Thyroid gland (tissue), 4 donors: ENCODE measurements at regions not wholly inside any gene's neighbourhood (a gene's known extent, or its start where the extent isn't known, plus 50 kb on each side); places are given as distances from the start of the nearest gene placed in this dataset.

Source experiments
- DNase-seq, 2 donors: peaks; one replicate each; pipeline ENCODE4 v3.0.0-alpha.2; 2019
- H3K27ac ChIP-seq, 3 donors: fragments of 200-600 bp; sonication (generic); 1 replicate in 2 of 3; 2 replicates in 1 of 3; pipeline ENCODE4 v1.5.1; 2016 to 2019; ENCODE audit warnings: mild to moderate bottlenecking in 1 of 3, moderate library complexity in 1 of 3
- H3K27me3 ChIP-seq: fragments of 200-600 bp; sonication (generic); one replicate; pipeline ENCODE4 v1.5.1; 2019
- H3K36me3 ChIP-seq, 2 donors: fragments of 200-600 bp; sonication (generic); one replicate each; pipeline ENCODE4 v1.5.1; 2016 to 2019
- H3K4me1 ChIP-seq, 2 donors: fragments of 200-600 bp; sonication (generic); one replicate each; pipeline ENCODE4 v1.5.1; 2017 to 2019
- H3K4me3 ChIP-seq, 3 donors: fragments of 200-600 bp; sonication (generic); replicated peaks in 1 of 3; 1 replicate in 2 of 3; 2 replicates in 1 of 3; pipeline ENCODE4 v1.5.1; 2016; ENCODE audit warnings: mild to moderate bottlenecking in 1 of 3
- H3K9me3 ChIP-seq: fragments of 200-600 bp; sonication (generic); one replicate; pipeline ENCODE4 v1.5.1; 2017
- POLR2A ChIP-seq, 2 donors: fragments of 450-650 bp; IDR thresholded peaks; one replicate each; pipeline ENCODE4 v1.6.1; 2017; ENCODE audit warnings: antibody characterized with exemption in 2 of 2, mild to moderate bottlenecking in 2 of 2, moderate library complexity in 1 of 2
- WGBS, 2 donors: methylation state at CpG; one replicate each; pipeline ENCODE4 v1.1.5; 2017; 5-methylcytosine and 5-hydroxymethylcytosine counted together
- intact Hi-C: fragments of 100-400 bp; cut with DNase I; formaldehyde crosslinking; loops from one replicate; pipeline ENCODE4 v1.15.1; 2023
- TF ChIP-seq, protein P1 (sequence below), 6 experiments: fragments of 200-600 bp in 3 of 6; fragments of 450-650 bp in 3 of 6; sonication (generic) in 3 of 6; IDR thresholded peaks; one replicate each; pipeline ENCODE4 v1.5.1; 2016 to 2019; ENCODE audit warnings: antibody characterized with exemption in 6 of 6, mild to moderate bottlenecking in 2 of 6, inconsistent platforms in 1 of 6, moderate library complexity in 1 of 6

GRCh38 chr1:186611156-186611555, 69.1 kb downstream of the PTGS2 start:
- no peaks in the 10 kb centered on the region for H3K4me1 ChIP-seq
- no peak for TF ChIP-seq POLR2A (IDR thresholded peaks at IDR 0.05)
- TF ChIP-seq, protein P1, sequence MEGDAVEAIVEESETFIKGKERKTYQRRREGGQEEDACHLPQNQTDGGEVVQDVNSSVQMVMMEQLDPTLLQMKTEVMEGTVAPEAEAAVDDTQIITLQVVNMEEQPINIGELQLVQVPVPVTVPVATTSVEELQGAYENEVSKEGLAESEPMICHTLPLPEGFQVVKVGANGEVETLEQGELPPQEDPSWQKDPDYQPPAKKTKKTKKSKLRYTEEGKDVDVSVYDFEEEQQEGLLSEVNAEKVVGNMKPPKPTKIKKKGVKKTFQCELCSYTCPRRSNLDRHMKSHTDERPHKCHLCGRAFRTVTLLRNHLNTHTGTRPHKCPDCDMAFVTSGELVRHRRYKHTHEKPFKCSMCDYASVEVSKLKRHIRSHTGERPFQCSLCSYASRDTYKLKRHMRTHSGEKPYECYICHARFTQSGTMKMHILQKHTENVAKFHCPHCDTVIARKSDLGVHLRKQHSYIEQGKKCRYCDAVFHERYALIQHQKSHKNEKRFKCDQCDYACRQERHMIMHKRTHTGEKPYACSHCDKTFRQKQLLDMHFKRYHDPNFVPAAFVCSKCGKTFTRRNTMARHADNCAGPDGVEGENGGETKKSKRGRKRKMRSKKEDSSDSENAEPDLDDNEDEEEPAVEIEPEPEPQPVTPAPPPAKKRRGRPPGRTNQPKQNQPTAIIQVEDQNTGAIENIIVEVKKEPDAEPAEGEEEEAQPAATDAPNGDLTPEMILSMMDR (IDR thresholded peaks at IDR 0.05) = no peak
- no peaks in the 10 kb centered on the region for H3K9me3 ChIP-seq
- H3K27ac ChIP-seq = no peak overlapping the region
- intact Hi-C loops = no loop called here
- H3K27me3 ChIP-seq = no peaks in the 10 kb centered on the region
- H3K36me3 ChIP-seq = no peaks in the 10 kb centered on the region
- DNase-seq = no peak
- no peak overlapping the region for H3K4me3 ChIP-seq
- WGBS, 2 donors = 96 to 99% methylated on average over 3 of the region's 3 CpGs

GRCh38 chr1:186609183-186609582, 71.0 kb downstream of the PTGS2 start:
- no peaks in the 10 kb centered on the region for H3K4me1 ChIP-seq
- no peak overlapping the region for H3K27ac ChIP-seq
- H3K27me3 ChIP-seq = no peaks in the 10 kb centered on the region
- no peaks in the 10 kb centered on the region for H3K9me3 ChIP-seq
- DNase-seq = no peak
- TF ChIP-seq, protein P1 (IDR thresholded peaks at IDR 0.05) = no peak
- intact Hi-C loops = loop anchor here (10.0 kb wide), 1 partner anchor 376 kb away; no protein-coding TSS in a partner anchor
- H3K36me3 ChIP-seq = no peaks in the 10 kb centered on the region
- no peak overlapping the region for H3K4me3 ChIP-seq

DNA sequence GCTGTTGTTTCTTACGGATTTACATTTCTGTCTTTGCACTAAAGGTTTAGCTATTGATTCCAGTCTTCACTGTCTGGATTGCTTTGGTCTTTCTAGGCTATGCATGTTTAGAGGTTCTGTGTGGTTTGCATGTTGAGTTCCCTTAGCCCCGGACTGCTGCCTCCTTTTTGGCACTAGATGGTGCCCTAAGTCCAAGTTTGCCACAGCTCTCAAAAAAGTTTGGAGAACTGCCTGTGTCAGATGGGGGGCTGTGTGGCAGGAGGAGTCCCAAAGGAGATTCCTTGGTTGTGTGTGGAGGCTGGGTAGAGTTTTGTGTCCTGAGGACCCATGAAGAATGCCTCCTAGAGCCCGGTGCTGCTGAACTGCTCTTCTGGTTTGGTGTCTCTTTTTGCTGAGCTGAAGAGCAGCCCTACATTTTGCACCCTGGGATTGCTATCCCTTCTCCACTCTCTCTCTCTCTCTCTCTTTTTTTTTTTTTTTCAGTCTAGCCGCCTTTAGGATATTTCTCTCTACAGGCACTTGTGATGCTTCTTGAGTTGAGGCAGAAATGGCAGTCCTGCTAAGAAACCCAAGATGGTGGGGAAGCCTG, 74.4 kb downstream of the PTGS2 start:
- Histone ChIP-seq H3K9me3 (no peaks in the 10 kb centered on the region), H3K4me1 (no peaks in the 10 kb centered on the region), H3K36me3 (no peaks in the 10 kb centered on the region), H3K27me3 (no peaks in the 10 kb centered on the region), H3K4me3 (no peak overlapping the region), H3K27ac (no peak overlapping the region)
- intact Hi-C loops = loop anchor here (10.0 kb wide), 1 partner anchor 379 kb away; no protein-coding TSS in a partner anchor
- peak; percentile 4 to 10 for DNase-seq
- TF ChIP-seq POLR2A (IDR thresholded peaks at IDR 0.05) = no peak
- TF ChIP-seq, protein P1 (IDR thresholded peaks at IDR 0.05) = peak in 3 of 6 experiments; percentile 51 to 53 (median 51)
- WGBS, 2 donors = 29 to 36% methylated on average over 4 of the region's 4 CpGs

GRCh38 chr1:186595969-186596368, 84.3 kb downstream of the PTGS2 start:
- Histone ChIP-seq H3K9me3 (no peaks in the 10 kb centered on the region), H3K36me3 (no peaks in the 10 kb centered on the region), H3K4me1 (no peaks in the 10 kb centered on the region), H3K4me3 (no peak overlapping the region), H3K27me3 (no peaks in the 10 kb centered on the region), H3K27ac (no peak overlapping the region)
- intact Hi-C loops = no loop called here
- no peak for TF ChIP-seq POLR2A (IDR thresholded peaks at IDR 0.05)
- TF ChIP-seq, protein P1 (IDR thresholded peaks at IDR 0.05) = no peak
- DNase-seq = no peak
- WGBS, 2 donors = 83 to 87% methylated on average over 3 of the region's 3 CpGs

GRCh38 chr1:186578325-186579016, 101.8 kb downstream of the PTGS2 start:
- Histone ChIP-seq H3K4me1 (no peaks in the 10 kb centered on the region), H3K27me3 (no peaks in the 10 kb centered on the region), H3K9me3 (no peaks in the 10 kb centered on the region), H3K36me3 (no peaks in the 10 kb centered on the region), H3K27ac (no peak overlapping the region), H3K4me3 (no peak overlapping the region)
- WGBS, 2 donors = 57 to 66% methylated on average over 5 of the region's 5 CpGs
- TF ChIP-seq, protein P1 (IDR thresholded peaks at IDR 0.05) = no peak
- intact Hi-C loops = no loop called here
- no peak for DNase-seq
